ENCODE measurements at regions not wholly inside any gene's neighbourhood (a gene's known extent, or its start where the extent isn't known, plus 50 kb on each side); places are given as distances from the start of the nearest gene placed in this dataset.
"Not testable (repeated sequence)": the region's sequence is repeated elsewhere in the genome, so short reads cannot be mapped to it uniquely, and the experiment has no call there.

DNA sequence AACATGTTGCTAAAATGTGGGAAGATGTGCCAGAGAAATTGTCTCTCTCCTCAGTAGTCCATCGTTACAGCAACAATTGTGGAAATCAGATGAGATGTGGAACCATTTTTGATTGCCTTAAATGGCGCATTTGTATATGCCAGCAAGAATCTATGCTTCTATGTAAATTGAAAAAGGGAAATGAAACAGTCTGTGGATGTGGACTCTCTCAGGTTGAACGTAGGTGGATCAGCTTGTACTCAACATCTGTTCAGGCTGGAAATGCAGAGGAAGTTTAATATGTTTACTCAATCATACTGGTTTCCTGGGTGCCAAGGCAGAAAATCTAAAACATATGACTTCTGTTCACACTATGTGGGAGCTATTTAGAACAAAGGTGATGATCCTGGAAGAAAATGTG lies 490.7 kb upstream of the ZNF337 start:
- not testable (repeated sequence) for H3K79me2 ChIP-seq (ENCODE audit: low read depth); H4K20me1 ChIP-seq (ENCODE audit: low read depth); H3K4me3 Mint-ChIP-seq; H3K27ac Mint-ChIP-seq; H3K4me2 ChIP-seq; H3K9me3 Mint-ChIP-seq; DNase-seq (ENCODE audit: low spot score); H3K27me3 Mint-ChIP-seq (ENCODE audit: insufficient read depth, low read depth); H3K4me1 Mint-ChIP-seq; H2AFZ ChIP-seq (replicated peaks); H3F3A ChIP-seq (ENCODE audit: low read depth); H3K4me3 ChIP-seq; H3K9ac ChIP-seq; H3K36me3 Mint-ChIP-seq; H3K27ac ChIP-seq; H3K36me3 ChIP-seq; H3K9me3 ChIP-seq (ENCODE audit: low read depth); H3K4me1 ChIP-seq; H3K27me3 ChIP-seq

- not testable (repeated sequence) for H2AFZ ChIP-seq (replicated peaks); H4K20me1 ChIP-seq (ENCODE audit: low read depth); H3K4me3 Mint-ChIP-seq; DNase-seq (ENCODE audit: low spot score); H3K4me2 ChIP-seq; H3K4me1 Mint-ChIP-seq; H3K27me3 Mint-ChIP-seq (ENCODE audit: insufficient read depth, low read depth); H3K9ac ChIP-seq; H3K27ac ChIP-seq; H3K27me3 ChIP-seq; H3K36me3 Mint-ChIP-seq; H3K9me3 Mint-ChIP-seq; H3K27ac Mint-ChIP-seq; H3K4me3 ChIP-seq; H3F3A ChIP-seq (ENCODE audit: low read depth); H3K79me2 ChIP-seq (ENCODE audit: low read depth); H3K36me3 ChIP-seq; H3K9me3 ChIP-seq (ENCODE audit: low read depth); H3K4me1 ChIP-seq
Measured at GRCh38 chr20:26183720-26184119, 487.1 kb upstream of the ZNF337 start.

DNA sequence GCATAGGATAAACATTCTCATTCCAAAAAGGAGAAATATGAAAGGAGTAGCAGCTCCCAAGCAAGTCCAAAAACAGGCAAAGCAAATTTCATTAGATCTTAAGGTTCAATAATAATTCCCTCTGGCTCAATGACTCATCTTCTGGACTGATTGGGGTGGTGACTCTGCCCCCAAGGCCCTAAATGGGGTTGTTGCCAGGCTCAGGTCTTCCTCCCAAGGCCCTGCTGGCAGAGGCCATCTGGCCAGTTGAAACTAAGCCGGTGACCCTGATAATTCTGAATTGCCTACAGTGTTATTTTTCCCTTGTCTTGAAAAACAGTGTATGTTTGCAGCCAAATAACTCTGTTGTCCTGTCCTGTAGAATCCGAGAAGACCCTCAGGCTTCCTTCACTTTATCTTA lies 484.7 kb upstream of the ZNF337 start:
- H3K79me2 ChIP-seq (ENCODE audit: low read depth); H3K36me3 ChIP-seq; H3F3A ChIP-seq (ENCODE audit: low read depth); H3K27me3 ChIP-seq; H3K27me3 Mint-ChIP-seq (ENCODE audit: insufficient read depth, low read depth); H4K20me1 ChIP-seq (ENCODE audit: low read depth); H3K9me3 ChIP-seq (ENCODE audit: low read depth); H3K9ac ChIP-seq; H3K4me1 ChIP-seq; H2AFZ ChIP-seq (replicated peaks); DNase-seq (ENCODE audit: low spot score); H3K36me3 Mint-ChIP-seq; H3K27ac ChIP-seq; H3K4me3 ChIP-seq; H3K4me2 ChIP-seq; H3K4me1 Mint-ChIP-seq; H3K4me3 Mint-ChIP-seq; H3K9me3 Mint-ChIP-seq; H3K27ac Mint-ChIP-seq: not testable (repeated sequence)

DNA sequence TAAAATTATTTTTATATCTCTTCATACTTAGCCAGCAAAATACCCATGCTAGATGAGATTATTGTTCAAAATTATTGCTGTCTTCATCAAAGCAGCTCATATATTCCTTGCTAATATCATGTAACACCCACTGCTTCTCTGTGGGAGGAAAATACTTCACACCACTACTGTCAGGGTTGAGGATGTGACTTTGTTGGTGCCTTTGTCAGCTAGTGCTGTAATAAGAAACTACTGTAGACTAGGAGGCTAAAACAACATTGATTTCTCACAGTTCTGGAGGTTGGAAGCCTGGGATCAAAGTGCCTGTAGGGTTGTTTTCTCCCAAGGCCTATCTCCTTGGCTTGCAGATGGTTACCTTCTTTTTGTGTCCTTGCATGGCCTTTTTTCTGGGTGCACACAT lies 475.2 kb upstream of the ZNF337 start:
- H3K4me3 ChIP-seq, H3K9ac ChIP-seq, H3K36me3 Mint-ChIP-seq: not testable (repeated sequence)

DNA sequence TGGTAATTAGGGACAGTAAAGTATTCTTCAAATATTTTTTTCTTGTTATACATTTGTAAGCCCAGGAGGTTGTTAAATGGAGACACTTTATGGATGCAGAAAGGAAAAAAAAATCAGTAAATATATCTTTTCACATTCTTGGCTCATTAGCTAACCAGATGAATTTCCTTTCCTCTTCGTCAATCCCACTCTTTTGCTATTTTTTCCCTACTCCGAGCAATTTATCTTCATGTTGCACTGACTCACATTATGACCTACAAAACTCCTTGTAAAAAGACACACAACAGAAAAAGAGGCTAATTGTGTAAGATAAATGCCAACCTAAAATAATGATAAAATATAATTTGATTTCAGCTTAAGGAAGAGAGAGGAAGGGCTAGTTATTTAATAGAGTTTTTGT lies 472.9 kb upstream of the ZNF337 start:
- Histone ChIP-seq H3K4me3 (no peak overlapping the region), H3K4me1 (no peaks in the 10 kb centered on the region), H3K4me2 (no peak overlapping the region), H4K20me1 (ENCODE audit: low read depth) (no peaks in the 10 kb centered on the region), H3F3A (ENCODE audit: low read depth) (no peaks in the 10 kb centered on the region), H2AFZ (replicated peaks) (no peak overlapping the region), H3K36me3 (no peaks in the 10 kb centered on the region), H3K79me2 (ENCODE audit: low read depth) (no peaks in the 10 kb centered on the region), H3K27me3 (no peaks in the 10 kb centered on the region), H3K9me3 (ENCODE audit: low read depth) (no peaks in the 10 kb centered on the region), H3K9ac (no peak overlapping the region), H3K27ac (no peak overlapping the region)
- Mint-ChIP-seq H3K27me3 (ENCODE audit: insufficient read depth, low read depth) (no peaks in the 10 kb centered on the region), H3K36me3 (no peaks in the 10 kb centered on the region), H3K4me3 (no peak overlapping the region), H3K4me1 (no peaks in the 10 kb centered on the region), H3K9me3 (no peaks in the 10 kb centered on the region), H3K27ac (no peak overlapping the region)
- no peak for TF ChIP-seq EZH2 (IDR thresholded peaks at IDR 0.05)
- TF ChIP-seq, protein P1, sequence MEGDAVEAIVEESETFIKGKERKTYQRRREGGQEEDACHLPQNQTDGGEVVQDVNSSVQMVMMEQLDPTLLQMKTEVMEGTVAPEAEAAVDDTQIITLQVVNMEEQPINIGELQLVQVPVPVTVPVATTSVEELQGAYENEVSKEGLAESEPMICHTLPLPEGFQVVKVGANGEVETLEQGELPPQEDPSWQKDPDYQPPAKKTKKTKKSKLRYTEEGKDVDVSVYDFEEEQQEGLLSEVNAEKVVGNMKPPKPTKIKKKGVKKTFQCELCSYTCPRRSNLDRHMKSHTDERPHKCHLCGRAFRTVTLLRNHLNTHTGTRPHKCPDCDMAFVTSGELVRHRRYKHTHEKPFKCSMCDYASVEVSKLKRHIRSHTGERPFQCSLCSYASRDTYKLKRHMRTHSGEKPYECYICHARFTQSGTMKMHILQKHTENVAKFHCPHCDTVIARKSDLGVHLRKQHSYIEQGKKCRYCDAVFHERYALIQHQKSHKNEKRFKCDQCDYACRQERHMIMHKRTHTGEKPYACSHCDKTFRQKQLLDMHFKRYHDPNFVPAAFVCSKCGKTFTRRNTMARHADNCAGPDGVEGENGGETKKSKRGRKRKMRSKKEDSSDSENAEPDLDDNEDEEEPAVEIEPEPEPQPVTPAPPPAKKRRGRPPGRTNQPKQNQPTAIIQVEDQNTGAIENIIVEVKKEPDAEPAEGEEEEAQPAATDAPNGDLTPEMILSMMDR (IDR thresholded peaks at IDR 0.05): no peak
- TF ChIP-seq EZH2phosphoT487 (IDR thresholded peaks at IDR 0.05): no peak
- DNase-seq (ENCODE audit: low spot score): no peak

More for the DNA sequence above, 475.2 kb upstream of the ZNF337 start:
- not testable (repeated sequence) for H3K79me2 ChIP-seq (ENCODE audit: low read depth); H2AFZ ChIP-seq (replicated peaks); H3K4me1 Mint-ChIP-seq; H3K27ac Mint-ChIP-seq; H3F3A ChIP-seq (ENCODE audit: low read depth); H3K36me3 ChIP-seq; H3K27ac ChIP-seq; H3K9me3 Mint-ChIP-seq; H3K9me3 ChIP-seq (ENCODE audit: low read depth); H3K27me3 ChIP-seq; H3K27me3 Mint-ChIP-seq (ENCODE audit: insufficient read depth, low read depth); DNase-seq (ENCODE audit: low spot score); H4K20me1 ChIP-seq (ENCODE audit: low read depth); H3K4me3 Mint-ChIP-seq; H3K4me2 ChIP-seq; H3K4me1 ChIP-seq
